WERI-Rb-1 (cell line): ENCODE measurements at regions not wholly inside any gene's neighbourhood (a gene's known extent, or its start where the extent isn't known, plus 50 kb on each side); places are given as distances from the start of the nearest gene placed in this dataset.

ENCODE experiments used
- DNase-seq: peaks from one replicate; pipeline ENCODE4 v3.0.0-alpha.2; 2020
- H3K27ac ChIP-seq: fragments of 250-450 bp; sonication (Bioruptor Pico); 2 replicates; pipeline ENCODE4 v1.5.1; 2020; ENCODE audit warnings: mild to moderate bottlenecking, moderate library complexity
- H3K27me3 ChIP-seq: fragments of 250-450 bp; sonication (Bioruptor Pico); 2 replicates; pipeline ENCODE4 v1.5.1; 2021; ENCODE audit warnings: mild to moderate bottlenecking, low read depth, moderate library complexity; ENCODE audit not compliant: insufficient read depth, severe bottlenecking
- H3K36me3 ChIP-seq: fragments of 250-450 bp; sonication (Bioruptor Pico); 2 replicates; pipeline ENCODE4 v1.5.1; 2020; ENCODE audit warnings: mild to moderate bottlenecking, moderate library complexity
- H3K4me3 ChIP-seq: 2 replicates; pipeline ENCODE4 v1.5.1; 2011; ENCODE audit warnings: low read depth, mild to moderate bottlenecking, control low read depth, low read length
- H3K9me3 ChIP-seq: fragments of 250-450 bp; sonication (Bioruptor Pico); 2 replicates; pipeline ENCODE4 v1.5.1; 2021; ENCODE audit warnings: mild to moderate bottlenecking, moderate library complexity; ENCODE audit not compliant: severe bottlenecking
- CTCF ChIP-seq: IDR thresholded peaks from 2 replicates; pipeline ENCODE4 v1.5.1; 2011; ENCODE audit warnings: low read depth, mild to moderate bottlenecking, control low read depth, inconsistent platforms, low read length

- no peak for TF ChIP-seq CTCF
- H3K27me3 ChIP-seq = no peaks in the 10 kb centered on the region
- H3K4me3 ChIP-seq = no peak overlapping the region
- no peaks in the 10 kb centered on the region for H3K36me3 ChIP-seq
- no peak overlapping the region for H3K27ac ChIP-seq
- peaks cover 2% of the 10 kb centered on the region for H3K9me3 ChIP-seq
- DNase-seq = no peak
Measured at GRCh38 chr6:21864206-21864605, 270.7 kb downstream of the SOX4 start.

DNA sequence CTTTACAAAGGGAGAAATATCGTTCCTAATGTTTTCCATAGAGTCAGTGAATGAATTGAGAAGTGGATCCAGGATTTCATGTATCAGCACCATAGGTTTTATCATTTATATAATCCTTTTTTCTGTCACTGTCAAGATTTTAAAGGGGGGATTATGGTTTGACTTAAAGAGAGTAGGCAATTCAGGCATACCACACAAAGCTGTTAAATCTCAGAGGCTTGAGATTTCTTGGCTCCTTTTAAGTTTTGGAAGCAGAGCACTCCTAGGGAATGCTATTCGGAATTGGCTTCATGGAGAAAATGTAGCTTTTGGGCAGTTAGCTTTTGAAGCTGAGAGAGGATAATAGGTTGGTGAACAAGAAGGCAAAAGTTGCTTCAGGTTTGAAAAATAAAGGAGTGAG lies 274.7 kb downstream of the SOX4 start:
- DNase-seq = no peak
- H3K36me3 ChIP-seq = no peaks in the 10 kb centered on the region
- no peak overlapping the region for H3K27ac ChIP-seq
- TF ChIP-seq CTCF = no peak
- H3K9me3 ChIP-seq = peaks cover 2% of the 10 kb centered on the region
- H3K4me3 ChIP-seq = no peak overlapping the region
- no peaks in the 10 kb centered on the region for H3K27me3 ChIP-seq

GRCh38 chr6:21869085-21869771 lies 275.7 kb downstream of the SOX4 start:
- no peak overlapping the region for H3K27ac ChIP-seq
- no peaks in the 10 kb centered on the region for H3K27me3 ChIP-seq
- TF ChIP-seq CTCF = no peak
- H3K4me3 ChIP-seq = no peak overlapping the region
- H3K9me3 ChIP-seq = peaks cover 2% of the 10 kb centered on the region
- DNase-seq = no peak
- no peaks in the 10 kb centered on the region for H3K36me3 ChIP-seq

DNA sequence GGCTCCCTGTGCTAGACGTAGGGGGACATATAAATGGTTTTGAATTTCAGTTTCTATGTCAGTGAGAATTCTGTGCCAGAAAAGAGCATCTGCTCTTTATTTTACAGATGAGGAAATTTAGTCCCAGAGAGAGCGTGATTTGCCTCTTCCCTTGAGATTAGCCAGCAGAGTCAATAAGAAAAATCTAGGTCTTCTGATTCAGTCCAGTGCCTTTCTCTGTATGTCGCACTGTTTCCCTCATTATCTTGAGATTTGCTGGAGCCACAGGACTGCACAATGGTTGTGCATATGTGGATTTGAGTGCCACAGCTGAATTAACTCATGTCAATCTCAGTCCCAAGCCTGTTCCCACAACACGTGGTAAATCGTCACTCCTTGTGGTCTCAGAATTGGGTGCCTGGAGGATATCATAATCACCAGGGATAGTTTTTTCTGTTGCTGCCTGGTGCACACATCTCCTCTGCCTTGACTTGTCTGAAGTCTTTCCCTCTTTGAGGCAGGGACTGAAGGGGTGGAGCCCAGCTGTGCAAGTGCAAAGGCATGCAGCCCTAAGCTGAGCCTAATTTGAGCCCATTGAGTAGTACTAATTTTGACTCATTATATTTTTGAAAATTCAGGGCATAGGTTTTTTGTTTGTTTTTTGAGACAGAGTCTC lies 276.7 kb downstream of the SOX4 start:
- H3K9me3 ChIP-seq = peaks cover 7% of the 10 kb centered on the region
- no peak overlapping the region for H3K27ac ChIP-seq
- no peaks in the 10 kb centered on the region for H3K27me3 ChIP-seq
- no peaks in the 10 kb centered on the region for H3K36me3 ChIP-seq
- no peak for TF ChIP-seq CTCF
- H3K4me3 ChIP-seq = no peak overlapping the region
- no peak for DNase-seq

- no peak for DNase-seq
- Histone ChIP-seq H3K27ac (no peak overlapping the region), H3K4me3 (no peak overlapping the region), H3K9me3 (peaks cover 5% of the 10 kb centered on the region), H3K27me3 (no peaks in the 10 kb centered on the region), H3K36me3 (no peaks in the 10 kb centered on the region)
- no peak for TF ChIP-seq CTCF
Measured at GRCh38 chr6:21871831-21872230, 278.3 kb downstream of the SOX4 start.

- no peak for TF ChIP-seq CTCF
- Histone ChIP-seq H3K27me3 (no peaks in the 10 kb centered on the region), H3K27ac (no peak overlapping the region), H3K36me3 (no peaks in the 10 kb centered on the region), H3K4me3 (no peak overlapping the region), H3K9me3 (peaks cover 5% of the 10 kb centered on the region)
- no peak for DNase-seq
Measured at GRCh38 chr6:21872749-21873148, 279.2 kb downstream of the SOX4 start.
